ENCODE measurements at regions not wholly inside any gene's neighbourhood (a gene's known extent, or its start where the extent isn't known, plus 50 kb on each side); places are given as distances from the start of the nearest gene placed in this dataset.
A peak's percentile ranks its signal among the peaks of the same experiment; 100 is the strongest.

- TF ChIP-seq CTCF (IDR thresholded peaks at IDR 0.05; ENCODE audit: low read depth, low read length) = no peak
- no peak for DNase-seq (ENCODE audit: extremely low read depth, low read depth)
Observed at GRCh38 chr2:45214550-45214949, 205.3 kb upstream of the SIX2 start.

GRCh38 chr2:45212953-45213635 is 203.8 kb upstream of the SIX2 start:
- TF ChIP-seq CTCF (IDR thresholded peaks at IDR 0.05; ENCODE audit: low read depth, low read length) = no peak
- no peak for DNase-seq (ENCODE audit: extremely low read depth, low read depth)

- no peak for TF ChIP-seq CTCF (IDR thresholded peaks at IDR 0.05; ENCODE audit: low read depth, low read length)
- DNase-seq (ENCODE audit: extremely low read depth, low read depth) = no peak
Observed at GRCh38 chr2:45211636-45212035, 202.4 kb upstream of the SIX2 start.

- peak; percentile 40 for DNase-seq (ENCODE audit: extremely low read depth, low read depth)
- no peak for TF ChIP-seq CTCF (IDR thresholded peaks at IDR 0.05; ENCODE audit: low read depth, low read length)
Observed at GRCh38 chr2:45210462-45211195, 201.4 kb upstream of the SIX2 start.

GRCh38 chr2:45209875-45210274 is 200.6 kb upstream of the SIX2 start:
- TF ChIP-seq CTCF (IDR thresholded peaks at IDR 0.05; ENCODE audit: low read depth, low read length) = no peak
- DNase-seq (ENCODE audit: extremely low read depth, low read depth) = no peak

- no peak for TF ChIP-seq CTCF (IDR thresholded peaks at IDR 0.05; ENCODE audit: low read depth, low read length)
- DNase-seq (ENCODE audit: extremely low read depth, low read depth) = no peak
Observed at GRCh38 chr2:45209302-45209701, 200.1 kb upstream of the SIX2 start.

- no peak for TF ChIP-seq CTCF (IDR thresholded peaks at IDR 0.05; ENCODE audit: low read depth, low read length)
- DNase-seq (ENCODE audit: extremely low read depth, low read depth) = no peak
Observed at GRCh38 chr2:45207101-45207500, 197.8 kb upstream of the SIX2 start.
